HG03342 (cell line): ENCODE measurements at regions not wholly inside any gene's neighbourhood (a gene's known extent, or its start where the extent isn't known, plus 50 kb on each side); places are given as distances from the start of the nearest gene placed in this dataset.

Experiments
- ATAC-seq: cut with Tn5 transposase; IDR thresholded peaks from one replicate; pipeline ENCODE4 v1.9.1; 2021; ENCODE audit warnings: mild to moderate bottlenecking, moderate library complexity; ENCODE audit not compliant: unreplicated experiment

DNA sequence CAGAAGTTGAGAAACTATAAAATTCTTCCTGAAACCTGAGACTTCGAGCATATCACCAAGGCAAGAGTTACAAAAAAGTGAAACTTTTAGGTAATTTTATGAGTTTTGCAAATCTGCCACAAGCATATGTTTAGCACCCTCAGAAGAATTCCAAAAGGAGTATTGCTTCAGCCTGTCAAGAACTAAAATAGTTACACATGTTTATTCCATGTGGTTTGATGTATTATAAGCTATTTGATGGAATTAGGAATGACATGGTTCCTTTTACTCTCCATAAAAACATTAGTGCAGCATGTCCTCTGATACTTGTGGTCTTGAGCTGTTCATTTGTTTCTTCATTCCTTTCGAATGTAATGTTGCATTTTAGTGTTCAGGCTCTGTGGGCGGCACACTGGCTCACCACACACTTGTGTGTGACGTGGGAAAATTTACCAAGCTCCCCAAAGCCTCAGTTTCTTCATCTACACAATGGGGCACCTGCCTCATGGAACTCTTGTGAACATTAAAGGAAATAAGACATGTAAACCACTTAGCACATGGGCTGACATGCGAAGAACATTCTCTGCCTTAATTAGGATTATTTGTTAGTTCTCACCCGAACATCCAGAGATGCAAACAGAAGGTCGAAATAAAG, 204.2 kb upstream of the FOXF1 start:
- no peak for ATAC-seq

DNA sequence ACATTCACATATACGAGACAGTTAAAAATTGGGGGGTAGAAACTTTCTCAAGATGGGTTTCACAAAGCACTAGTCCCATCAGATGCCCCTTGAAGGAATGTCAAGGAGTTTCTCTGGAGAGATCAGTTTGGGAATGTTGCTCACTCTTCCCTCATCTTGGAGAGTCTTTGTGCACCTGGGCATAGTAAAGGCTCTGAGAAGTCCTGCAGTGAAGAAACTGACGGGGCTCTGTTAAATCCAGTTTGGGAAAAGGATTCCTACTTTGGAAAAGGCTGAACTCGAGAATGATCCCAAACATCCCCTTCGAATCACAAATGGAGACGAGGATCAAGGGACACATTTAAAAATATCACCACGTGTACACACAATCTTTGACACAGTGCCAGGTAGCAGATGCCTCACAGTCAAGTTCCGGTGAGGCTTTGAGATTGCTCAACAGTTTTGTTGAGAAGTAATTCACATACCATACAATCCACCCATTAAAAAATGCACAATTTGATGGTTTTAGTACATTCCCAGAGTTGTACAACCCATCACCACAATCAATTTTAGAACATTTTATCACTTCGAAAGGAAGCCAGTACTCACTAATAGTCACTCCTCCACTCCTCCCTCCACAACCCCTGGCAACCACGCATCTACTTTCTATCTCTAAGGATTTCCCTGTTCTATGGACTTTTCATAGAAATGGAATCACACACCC, 203.4 kb upstream of the FOXF1 start:
- no peak for ATAC-seq

DNA sequence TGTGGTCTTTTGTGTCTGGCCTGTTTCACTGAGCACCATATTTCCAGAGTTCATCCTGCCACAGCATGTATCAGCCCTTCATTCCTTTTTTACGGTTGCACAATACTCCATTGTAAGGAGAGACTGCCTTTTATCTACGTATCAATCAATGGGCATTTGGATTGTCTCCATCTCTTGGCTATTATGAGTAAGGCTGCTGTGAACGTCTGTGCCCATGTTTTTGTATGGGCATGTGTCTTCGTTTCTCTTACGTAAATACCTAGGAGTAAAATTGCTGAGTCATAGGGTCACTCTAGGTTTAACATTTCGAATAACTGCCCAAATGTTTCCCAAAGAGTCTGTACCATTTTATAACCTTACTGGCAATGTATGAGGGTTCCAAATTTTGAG, 202.8 kb upstream of the FOXF1 start:
- no peak for ATAC-seq

DNA sequence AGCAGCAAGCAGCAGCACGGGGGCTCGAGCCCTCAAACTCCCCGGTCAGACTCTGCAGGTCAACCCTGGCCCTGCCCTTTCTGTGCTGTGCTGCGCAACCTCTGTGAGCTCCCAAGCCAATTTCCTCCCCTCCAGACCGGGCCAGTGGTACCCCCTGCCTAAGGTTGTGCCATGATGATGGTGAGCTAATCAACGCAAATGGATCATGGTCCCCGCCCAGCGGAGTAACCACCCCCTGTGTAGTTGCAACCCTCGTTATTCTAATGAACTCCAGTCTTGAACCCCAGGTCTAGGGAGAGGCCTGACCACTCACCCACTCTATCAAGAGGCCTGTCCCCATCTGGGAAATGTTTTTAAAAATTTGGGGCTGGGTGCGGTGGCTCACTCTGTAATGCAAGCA, 201.8 kb upstream of the FOXF1 start:
- no peak for ATAC-seq

DNA sequence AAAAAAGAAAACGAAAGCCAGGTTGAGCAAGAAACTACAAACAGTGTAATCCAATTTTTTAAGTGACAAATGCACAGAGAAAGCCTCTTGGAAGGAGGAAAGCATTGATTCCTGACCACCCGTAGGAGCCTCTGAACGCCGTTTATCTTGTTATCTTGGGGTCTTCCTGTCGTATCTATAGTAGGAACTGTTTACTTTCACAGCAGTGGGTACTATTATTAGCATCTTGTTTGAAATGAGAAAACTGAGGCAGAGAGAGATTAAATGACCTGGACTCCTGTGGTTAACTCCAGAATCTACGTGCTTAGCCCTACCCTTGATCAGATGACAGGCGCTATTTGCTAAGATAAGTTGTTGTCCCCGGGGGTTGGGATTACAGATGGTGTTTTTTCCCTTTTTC, 196.7 kb upstream of the FOXF1 start:
- ATAC-seq: no peak

DNA sequence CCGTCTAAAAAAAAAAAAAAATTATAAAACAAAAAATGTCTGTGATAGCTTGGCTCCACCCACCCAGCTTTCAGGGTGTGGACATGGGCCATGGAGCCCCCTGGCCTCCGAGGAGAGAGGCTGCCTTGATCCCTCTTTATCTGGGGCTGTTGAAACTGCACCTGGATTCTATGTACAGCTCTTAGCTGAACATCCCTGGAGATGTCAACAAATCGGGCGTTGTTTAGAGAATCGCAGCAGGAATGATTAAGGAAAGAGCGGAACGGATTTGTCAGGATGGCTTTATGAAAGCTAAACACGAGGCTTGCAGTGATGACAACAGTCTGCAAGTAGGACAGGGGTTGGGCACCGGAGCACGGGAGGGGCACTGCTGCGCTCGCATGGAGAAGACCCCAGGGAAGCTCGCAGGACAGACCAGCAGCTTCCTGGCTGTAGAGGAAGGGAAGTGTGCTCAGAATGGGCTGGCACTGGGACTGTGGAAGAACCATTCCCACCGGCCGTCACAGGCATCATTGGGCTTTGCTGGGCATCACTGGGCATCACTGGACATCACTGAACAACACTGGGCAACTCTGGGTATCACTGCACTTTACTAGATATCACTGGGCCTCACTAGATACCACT, 195.8 kb upstream of the FOXF1 start:
- ATAC-seq: no peak

DNA sequence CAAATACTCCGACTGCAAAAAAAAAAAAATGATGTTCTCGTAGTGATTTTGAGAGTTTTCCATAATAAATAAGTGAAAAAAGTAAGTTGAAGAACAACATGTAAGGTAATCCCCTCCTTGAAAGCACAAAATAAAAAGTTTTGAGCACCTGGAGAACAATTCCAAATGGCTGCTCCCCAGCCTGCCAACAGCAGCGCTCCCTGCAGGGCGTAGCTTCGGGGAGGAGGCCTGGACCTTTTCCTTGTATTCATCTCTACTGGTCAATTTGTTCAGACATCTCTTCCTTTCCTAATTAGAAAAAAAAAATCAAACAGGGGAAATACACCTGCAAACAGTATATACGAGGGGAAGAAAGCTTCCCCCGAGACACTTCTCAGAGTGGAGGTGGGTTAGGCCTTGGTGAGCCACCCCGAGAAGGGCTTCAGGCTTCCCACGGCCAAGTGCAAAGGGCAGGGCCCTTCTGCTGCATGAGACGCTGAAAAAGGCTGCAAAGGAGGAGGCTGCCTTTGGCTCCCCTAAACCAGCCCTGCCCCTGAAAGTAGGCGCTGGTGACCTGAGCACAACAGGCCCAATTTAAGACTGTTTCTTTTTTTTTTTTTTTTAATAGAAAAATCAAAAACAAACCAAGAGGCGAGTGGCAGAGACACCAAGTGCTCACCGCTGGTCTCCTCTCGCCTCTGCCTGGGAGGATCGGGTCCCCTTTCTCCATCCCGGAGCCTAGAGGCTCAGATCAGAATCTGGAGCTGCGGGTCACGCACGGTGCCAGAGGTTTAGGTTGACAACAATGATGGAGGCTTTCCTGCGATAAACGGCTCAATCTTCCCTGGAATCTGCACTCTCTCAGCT, 193.1 kb upstream of the FOXF1 start:
- ATAC-seq: no peak

DNA sequence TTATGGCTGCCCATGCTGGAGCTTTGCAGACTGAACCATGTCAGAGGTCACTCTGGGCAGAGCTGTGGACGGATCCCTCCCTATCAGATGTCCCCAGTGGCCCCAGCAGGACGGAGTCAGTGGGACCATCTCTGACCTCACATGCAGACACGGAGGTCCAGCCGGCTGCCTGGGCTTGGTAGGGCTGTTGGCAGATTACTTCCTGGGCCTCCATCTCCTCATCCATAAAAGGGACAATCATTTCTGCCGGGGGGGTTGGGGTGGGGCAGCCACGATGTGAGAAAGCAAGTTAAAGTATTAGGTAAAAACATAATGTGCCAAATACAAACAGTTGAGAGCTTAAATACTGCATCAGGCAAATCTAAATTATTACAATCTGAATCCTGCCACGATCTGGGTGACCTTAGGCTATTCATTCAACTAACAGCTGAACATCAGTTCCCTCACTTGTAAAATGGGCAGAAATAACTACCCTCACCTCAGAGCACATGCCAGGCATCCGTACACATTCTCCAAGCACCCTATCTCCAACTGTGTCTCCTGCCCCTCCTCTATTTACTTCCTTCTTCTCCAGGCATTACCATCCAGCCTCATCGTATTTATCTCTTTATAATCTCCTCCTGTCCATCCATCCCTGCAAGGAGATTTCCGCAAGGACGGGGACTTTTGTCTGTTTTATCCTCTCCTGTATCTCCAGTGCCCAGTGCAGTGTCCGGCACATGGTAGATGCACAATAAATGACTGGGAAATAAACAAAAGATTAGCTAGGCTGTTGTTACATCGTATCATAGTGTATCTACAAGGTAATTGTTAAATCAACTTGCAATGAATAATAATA, 192.3 kb upstream of the FOXF1 start:
- ATAC-seq: no peak

DNA sequence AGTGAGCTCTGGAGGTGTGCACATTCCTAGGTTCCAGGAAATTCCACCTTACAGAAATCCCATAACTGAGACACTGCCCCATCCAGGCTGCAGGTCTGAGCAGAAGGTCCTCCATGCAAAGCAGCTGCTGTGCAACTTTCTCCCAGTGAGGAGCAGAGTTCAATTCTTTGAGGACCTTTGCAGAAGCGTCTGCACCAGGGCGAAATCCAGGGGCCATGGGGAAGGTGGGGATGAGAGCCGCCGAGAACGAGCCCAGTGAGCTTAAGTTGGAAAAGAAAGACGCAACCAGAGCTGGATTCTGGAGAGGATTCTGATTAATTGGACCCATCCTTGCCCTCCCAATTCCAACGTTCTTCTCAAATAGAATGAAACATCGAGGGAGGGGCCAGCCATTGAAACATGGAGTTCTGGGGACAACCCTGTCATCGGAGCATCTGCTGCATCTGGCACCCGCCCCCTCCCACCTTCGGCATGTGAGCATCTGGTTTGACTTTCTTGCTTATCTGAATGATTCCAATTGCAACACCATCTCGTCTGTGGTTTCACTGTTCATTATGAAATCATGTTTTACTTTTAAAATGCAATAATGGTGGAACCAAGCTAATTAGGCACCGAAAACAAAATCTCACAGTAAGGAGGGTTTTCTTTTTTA, 190.6 kb upstream of the FOXF1 start:
- no peak for ATAC-seq

DNA sequence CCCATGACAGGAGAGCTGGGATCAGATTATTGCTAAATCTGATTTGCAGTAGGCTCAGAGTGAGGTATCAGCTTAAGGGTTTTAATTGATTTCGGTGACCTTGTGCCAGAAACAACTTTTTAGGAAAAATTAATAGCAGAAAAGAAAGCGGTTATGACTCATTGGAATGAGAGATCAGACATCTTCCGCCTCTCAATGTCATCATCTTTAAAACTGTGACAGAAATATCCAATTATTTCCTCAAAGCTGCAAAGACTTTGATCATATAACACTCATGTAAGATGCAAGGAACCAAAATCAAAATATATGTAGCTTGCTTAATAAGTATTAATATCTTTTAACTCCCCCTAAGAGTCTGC, 190.1 kb upstream of the FOXF1 start:
- ATAC-seq: no peak

DNA sequence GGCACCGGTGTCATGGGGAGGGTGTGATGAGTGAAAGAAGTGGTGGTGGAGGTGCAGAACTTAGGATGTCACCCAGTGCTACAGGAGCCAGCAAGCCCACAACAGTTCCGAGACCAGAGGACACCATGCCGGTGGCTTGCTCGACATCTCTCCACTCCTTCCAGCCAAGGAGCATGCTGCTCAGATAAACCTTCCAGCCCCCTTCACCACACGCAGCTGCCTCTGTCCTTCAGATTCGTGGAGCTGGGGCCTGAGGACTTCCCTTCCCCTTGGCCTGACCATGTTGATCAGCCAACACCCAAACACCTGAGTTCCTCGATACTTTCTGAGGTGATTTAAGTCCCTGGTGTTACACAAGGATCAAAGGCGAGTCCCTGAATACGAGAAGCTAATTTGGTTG, 188.8 kb upstream of the FOXF1 start:
- ATAC-seq: no peak

DNA sequence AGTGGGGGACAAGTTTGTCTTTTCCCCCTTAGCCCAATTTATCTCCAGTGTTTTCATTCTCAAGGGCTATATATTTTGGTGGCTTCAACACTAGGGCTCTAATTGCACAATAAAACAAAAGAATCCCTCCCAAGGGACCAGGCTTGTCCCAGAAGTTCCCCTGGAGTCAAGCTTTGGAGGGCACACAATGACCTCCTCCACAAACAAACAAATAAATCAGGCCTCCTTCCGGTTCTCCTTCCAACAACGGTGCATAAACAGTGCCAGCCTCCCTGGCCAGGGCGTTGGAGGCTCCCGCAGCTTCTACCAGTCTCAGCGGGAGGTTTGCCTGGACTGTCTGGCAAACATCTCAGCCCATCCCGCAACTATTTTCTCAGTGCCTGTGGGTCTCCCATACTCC, 188.0 kb upstream of the FOXF1 start:
- ATAC-seq: no peak

DNA sequence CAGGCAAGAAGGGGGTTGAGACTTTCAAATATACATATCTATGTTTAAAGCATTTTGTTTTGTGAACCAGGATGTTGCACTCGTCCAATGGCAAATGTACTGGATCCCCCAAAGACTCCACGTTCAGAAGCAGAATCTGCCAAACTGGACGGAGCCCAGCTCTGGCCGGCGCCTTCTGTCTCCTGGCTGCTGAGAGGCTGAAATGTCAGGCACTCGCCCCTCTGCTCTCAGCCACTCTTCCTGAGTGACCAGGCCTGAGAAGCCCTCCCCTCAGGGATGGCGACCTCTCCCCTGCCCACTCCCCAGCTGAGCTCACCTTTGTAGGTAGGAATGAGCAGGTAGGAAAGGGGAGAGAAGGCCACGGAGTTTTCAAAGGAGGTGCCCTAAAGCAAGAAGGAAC, 187.5 kb upstream of the FOXF1 start:
- no peak for ATAC-seq

DNA sequence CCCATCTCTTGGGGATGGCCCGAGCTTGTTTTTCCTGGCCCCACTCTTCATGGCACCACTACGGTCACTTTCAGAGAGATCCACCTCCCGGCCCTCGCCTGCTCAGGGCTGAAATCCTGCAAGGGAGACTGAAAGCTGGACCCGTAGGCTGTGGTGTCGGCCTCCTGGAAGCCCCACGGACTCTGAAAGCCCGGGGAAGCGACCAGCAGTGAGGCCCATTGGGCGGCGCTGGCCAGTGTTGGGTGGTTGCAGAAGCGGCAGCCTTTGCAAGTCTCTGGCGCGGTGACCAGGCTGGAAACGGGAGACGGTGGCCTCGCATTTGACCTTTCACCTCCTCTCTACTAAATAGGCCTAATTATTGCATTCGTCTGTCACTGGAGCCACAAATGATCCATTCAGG, 186.0 kb upstream of the FOXF1 start:
- ATAC-seq: no peak

DNA sequence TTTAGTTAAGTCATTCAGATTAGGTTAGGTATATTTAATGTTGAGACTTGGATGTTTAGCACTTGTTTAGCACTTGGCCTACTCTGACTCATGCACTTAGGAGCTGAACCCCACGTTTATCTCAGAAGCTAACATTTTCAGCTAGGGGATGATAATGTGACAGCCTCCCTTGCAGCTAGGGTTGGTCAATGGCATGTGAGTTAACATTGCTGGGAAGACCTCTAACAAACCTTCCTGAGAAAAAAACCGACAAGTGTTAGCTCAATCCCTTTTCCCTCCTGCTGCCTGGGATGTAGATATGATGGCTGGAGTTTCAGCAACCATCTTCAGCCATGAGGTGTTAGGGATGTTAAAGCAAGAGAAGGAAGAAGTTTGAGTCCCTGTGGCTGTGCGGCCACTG, 185.0 kb upstream of the FOXF1 start:
- no peak for ATAC-seq

DNA sequence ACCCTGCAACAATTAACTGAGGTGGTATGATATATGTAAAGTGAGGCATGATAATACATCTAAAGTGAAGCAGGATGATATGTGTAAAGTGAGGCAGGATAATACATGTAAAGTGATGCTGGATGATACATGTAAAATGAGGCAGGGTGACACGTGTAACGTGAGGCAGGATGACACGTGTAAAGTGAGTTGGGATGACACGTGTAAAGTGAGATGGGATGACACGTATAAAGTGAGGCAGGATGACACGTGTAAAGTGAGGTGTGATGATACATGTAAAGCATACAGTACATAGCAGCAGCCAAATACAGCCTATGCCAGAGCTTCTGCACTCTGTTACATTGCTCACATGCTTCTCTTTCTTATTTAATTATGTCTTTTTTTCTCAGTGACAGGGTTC, 184.4 kb upstream of the FOXF1 start:
- no peak for ATAC-seq

DNA sequence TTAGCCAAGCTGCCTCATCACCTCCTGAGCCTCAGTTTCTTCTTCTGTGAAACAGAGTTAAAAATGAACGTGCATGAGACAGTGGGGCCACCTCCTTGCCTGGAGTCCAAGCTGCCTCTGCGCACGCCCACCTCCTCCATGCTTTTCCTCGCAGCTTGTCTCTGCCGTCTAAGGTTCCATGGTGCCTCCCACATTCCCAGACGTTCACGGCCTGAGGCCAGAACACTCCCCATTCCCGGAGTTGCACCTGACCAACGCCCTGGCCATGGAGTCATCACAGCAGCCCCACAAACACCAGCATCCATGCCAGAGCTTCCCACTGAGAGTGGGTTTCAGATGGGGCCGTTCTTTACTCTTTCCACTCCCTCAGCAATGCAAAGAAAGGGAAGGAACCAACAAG, 183.0 kb upstream of the FOXF1 start:
- ATAC-seq: no peak

DNA sequence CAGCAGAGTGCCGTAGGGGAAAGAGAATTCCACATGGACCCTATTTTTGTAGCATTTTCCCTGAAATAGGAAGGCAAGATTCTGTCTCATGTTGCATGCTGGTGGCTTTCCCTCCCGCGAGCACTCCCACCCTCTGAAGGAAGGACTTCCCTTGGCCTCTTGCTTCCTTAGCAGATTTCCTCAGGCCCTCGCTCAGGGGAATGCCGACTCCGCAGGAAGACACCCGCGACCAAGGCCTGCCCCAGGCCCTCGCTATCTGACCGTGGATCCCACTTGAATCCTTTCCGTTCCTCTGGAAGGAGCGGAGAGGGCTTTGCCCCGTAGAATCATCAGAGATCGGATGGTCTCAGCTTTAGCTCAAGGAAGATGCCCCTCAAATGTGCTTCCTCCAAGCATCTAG, 179.4 kb upstream of the FOXF1 start:
- no peak for ATAC-seq

DNA sequence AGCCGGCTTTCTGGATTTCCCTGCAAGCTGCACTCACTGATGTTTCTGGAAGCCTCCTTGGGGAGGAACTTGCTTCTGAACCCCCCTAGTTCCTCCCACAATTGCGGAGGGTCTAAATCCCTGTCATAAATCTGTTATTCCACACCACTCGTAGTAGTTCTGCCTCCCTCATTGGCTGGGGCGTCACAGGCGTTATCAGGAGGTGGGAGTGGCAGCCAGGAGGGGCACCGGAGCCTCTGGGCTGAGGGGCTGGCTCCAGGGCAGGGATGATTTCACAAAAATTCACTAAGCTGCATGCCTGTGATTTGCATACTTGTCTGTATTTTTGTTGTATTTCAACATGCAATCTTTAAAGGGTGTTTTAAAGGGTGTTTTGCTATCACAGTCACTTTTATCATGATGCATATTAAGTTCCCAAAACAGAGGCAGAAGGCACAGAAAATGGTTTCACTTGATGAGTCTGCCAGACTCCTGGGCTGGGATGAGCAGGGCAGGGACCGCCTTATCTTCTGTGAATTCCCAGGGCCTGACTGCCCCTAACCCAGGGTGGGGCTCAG, 176.2 kb upstream of the FOXF1 start:
- ATAC-seq: no peak
